PC-9 (cell line): ENCODE measurements at regions not wholly inside any gene's neighbourhood (a gene's known extent, or its start where the extent isn't known, plus 50 kb on each side); places are given as distances from the start of the nearest gene placed in this dataset.

Experiments
- BruUV-seq: library from RNA; stranded (reverse); fragments of 400-500 nt; replicated peaks from 2 replicates; lab custom pipeline; 2021; lab: Mats Ljungman, UMichigan
- CTCF ChIA-PET: fragments of 300-600 bp; sonication (Branson Sonifier 250); formaldehyde crosslinking; loops from one replicate; lab custom pipeline; 2022; ENCODE audit warnings: antibody characterized with exemption; lab: Charles Lee
- POLR2A ChIA-PET: fragments of 300-600 bp; sonication (Branson Sonifier 250); formaldehyde crosslinking; loops from one replicate; lab custom pipeline; 2022; ENCODE audit warnings: antibody characterized with exemption; ENCODE audit not compliant: unreplicated experiment; lab: Charles Lee
- DNase-seq, 2 experiments: peaks; one replicate each; pipeline versions ENCODE4 v3.0.0 to v3.0.0-alpha.2; 2015 to 2022; ENCODE audit warnings: mixed read lengths in 1 of 2
- H2AFZ ChIP-seq: fragments of 200-600 bp; sonication (generic); 2 replicates; pipeline ENCODE4 v1.8.1; 2017; ENCODE audit warnings: antibody characterized with exemption
- H3F3A ChIP-seq: fragments of 200-600 bp; sonication (generic); 2 replicates; pipeline ENCODE4 v1.8.1; 2017; ENCODE audit warnings: antibody characterized with exemption, mild to moderate bottlenecking, low read depth; ENCODE audit not compliant: insufficient read depth
- H3K27ac ChIP-seq: fragments of 200-600 bp; sonication (generic); 2 replicates; pipeline ENCODE4 v1.6.1; 2016; ENCODE audit warnings: mixed run types
- H3K27me3 ChIP-seq: fragments of 200-600 bp; sonication (generic); 2 replicates; pipeline ENCODE4 v1.6.1; 2016; ENCODE audit warnings: low read depth, mixed run types; ENCODE audit not compliant: insufficient read depth
- H3K36me3 ChIP-seq: fragments of 200-600 bp; sonication (generic); 2 replicates; pipeline ENCODE4 v1.6.1; 2016; ENCODE audit warnings: low read depth, mixed run types
- H3K4me1 ChIP-seq: fragments of 200-600 bp; sonication (generic); replicated peaks from 2 replicates; pipeline ENCODE4 v1.6.1; 2016; ENCODE audit warnings: mixed run types; ENCODE audit not compliant: insufficient read depth
- H3K4me2 ChIP-seq: fragments of 200-600 bp; sonication (generic); 2 replicates; pipeline ENCODE4 v1.6.1; 2017; ENCODE audit warnings: mixed run types
- H3K4me3 ChIP-seq: fragments of 200-600 bp; sonication (generic); 2 replicates; pipeline ENCODE4 v1.6.1; 2016; ENCODE audit warnings: mixed run types
- H3K79me2 ChIP-seq: fragments of 200-600 bp; sonication (generic); 2 replicates; pipeline ENCODE4 v1.6.1; 2017; ENCODE audit warnings: low read depth, mixed run types
- H3K9me2 ChIP-seq: fragments of 200-600 bp; sonication (generic); 2 replicates; pipeline ENCODE4 v1.8.1; 2017; ENCODE audit warnings: mild to moderate bottlenecking; ENCODE audit not compliant: insufficient read depth
- H3K9me3 ChIP-seq: fragments of 200-600 bp; sonication (generic); 2 replicates; pipeline ENCODE4 v1.8.1; 2016; ENCODE audit warnings: low read depth; ENCODE audit not compliant: insufficient read depth
- H4K20me1 ChIP-seq: fragments of 200-600 bp; sonication (generic); 2 replicates; pipeline ENCODE4 v1.8.1; 2017; ENCODE audit not compliant: insufficient read depth
- EZH2 ChIP-seq: fragments of 200-600 bp; sonication (generic); IDR thresholded peaks from 2 replicates; pipeline ENCODE4 v1.8.0; 2017; ENCODE audit warnings: antibody characterized with exemption, low read depth
- intact Hi-C: fragments of 100-400 bp; cut with micrococcal nuclease; formaldehyde crosslinking; loops from one replicate; pipeline ENCODE4 v1.10.0; 2022; ENCODE audit not compliant: unreplicated experiment
- TF ChIP-seq, protein P1 (sequence below): fragments of 200-600 bp; sonication (generic); conservative IDR thresholded peaks from 2 replicates; pipeline ENCODE4 v1.6.1; 2017; ENCODE audit warnings: mixed run types, antibody characterized with exemption, mild to moderate bottlenecking, moderate library complexity

DNA sequence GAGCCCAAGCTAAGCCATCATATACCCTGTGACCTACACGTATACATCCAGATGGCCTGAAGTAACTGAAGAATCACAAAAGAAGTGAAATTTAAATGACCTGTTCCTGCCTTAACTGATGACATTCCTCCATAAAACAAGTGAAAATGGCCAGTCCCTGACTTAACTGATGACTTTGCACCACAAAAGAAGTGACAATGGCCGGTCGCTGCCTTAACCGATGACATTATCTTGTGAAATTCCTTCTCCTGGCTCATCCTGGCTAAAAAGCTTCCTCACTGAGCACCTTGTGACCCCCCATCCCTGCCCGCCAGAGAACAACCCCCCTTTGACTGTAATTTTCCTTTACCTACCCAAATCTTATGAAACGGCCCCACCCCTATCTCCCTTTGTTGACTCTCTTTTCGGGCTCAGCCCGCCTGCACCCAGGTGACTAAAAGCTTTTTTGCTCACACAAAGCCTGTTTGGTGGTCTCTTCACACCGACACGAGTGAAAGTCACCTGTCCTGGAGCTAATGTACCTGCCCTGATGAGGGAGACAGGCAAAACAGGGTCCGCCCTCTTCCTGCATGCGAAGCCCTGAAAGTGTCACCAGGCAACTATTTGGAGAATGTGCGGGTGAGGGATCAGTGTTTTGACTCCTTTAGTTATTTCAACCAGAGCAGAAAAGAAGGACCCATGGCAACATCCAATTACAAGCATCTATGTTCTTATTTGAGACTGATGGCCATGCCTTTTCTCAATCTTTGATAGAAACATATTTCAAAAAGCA is 266.1 kb downstream of the SMARCA2 start:
- Histone ChIP-seq H3K4me2 (peak overlapping the region; percentile 55; the same call in 1 of the 2 replicates), H3K27ac (peak overlapping the region; percentile 49), H3K9me2 (no peaks in the 10 kb centered on the region), H3K79me2 (no peaks in the 10 kb centered on the region), H3K4me3 (no peak overlapping the region), H3K27me3 (no peaks in the 10 kb centered on the region), H3K4me1 (peaks cover 18% of the 10 kb centered on the region), H3K36me3 (no peaks in the 10 kb centered on the region), H2AFZ (no peak overlapping the region), H3K9me3 (no peaks in the 10 kb centered on the region), H4K20me1 (no peaks in the 10 kb centered on the region), H3F3A (peaks cover 12% of the 10 kb centered on the region; the same call in 1 of the 2 replicates)
- no peak for TF ChIP-seq EZH2
- TF ChIP-seq, protein P1, sequence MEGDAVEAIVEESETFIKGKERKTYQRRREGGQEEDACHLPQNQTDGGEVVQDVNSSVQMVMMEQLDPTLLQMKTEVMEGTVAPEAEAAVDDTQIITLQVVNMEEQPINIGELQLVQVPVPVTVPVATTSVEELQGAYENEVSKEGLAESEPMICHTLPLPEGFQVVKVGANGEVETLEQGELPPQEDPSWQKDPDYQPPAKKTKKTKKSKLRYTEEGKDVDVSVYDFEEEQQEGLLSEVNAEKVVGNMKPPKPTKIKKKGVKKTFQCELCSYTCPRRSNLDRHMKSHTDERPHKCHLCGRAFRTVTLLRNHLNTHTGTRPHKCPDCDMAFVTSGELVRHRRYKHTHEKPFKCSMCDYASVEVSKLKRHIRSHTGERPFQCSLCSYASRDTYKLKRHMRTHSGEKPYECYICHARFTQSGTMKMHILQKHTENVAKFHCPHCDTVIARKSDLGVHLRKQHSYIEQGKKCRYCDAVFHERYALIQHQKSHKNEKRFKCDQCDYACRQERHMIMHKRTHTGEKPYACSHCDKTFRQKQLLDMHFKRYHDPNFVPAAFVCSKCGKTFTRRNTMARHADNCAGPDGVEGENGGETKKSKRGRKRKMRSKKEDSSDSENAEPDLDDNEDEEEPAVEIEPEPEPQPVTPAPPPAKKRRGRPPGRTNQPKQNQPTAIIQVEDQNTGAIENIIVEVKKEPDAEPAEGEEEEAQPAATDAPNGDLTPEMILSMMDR: no peak
- CTCF ChIA-PET: interaction anchor here (0.5 kb wide), 1 partner anchor 222 kb away, joined by 4 read pairs; no protein-coding TSS in a partner anchor
- intact Hi-C loops: loop anchor here (1.0 to 5.0 kb wide), 7 partner anchors 11 to 341 kb away; partner anchors contain the start of gene VLDLR
- peak; percentile 75 to 83 for DNase-seq
- POLR2A ChIA-PET: interaction anchor here (0.6 to 0.7 kb wide), 4 partner anchors 9 to 1529 kb away, joined by 3 to 6 read pairs (median 4); no protein-coding TSS in a partner anchor
- BruUV-seq: TSS peak; percentile 72

DNA sequence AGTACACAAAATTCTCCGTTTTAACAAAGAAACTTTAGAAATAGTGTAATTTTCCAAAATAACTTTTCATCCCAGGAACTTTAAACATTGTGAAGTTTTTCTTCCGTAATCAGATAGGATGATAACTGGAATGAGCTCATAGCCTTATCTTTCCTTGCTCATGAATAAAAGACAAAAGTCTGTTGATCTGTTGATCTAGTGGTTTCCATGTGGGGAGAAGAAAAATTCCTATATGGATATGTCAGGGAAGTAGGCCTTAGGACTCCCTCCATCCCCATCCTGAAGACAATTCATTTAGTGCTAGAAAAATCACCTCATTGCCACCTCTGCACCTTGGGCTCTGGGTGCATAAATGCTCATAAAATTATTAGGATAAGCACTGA is 266.6 kb downstream of the SMARCA2 start:
- intact Hi-C loops: loop anchor here (1.0 to 5.0 kb wide), 7 partner anchors 11 to 341 kb away; partner anchors contain the start of gene VLDLR
- CTCF ChIA-PET: interaction anchor here (0.5 kb wide), 1 partner anchor 221 kb away, joined by 4 read pairs; no protein-coding TSS in a partner anchor
- H2AFZ ChIP-seq: no peak overlapping the region
- no peaks in the 10 kb centered on the region for H3K27me3 ChIP-seq
- no peaks in the 10 kb centered on the region for H3K36me3 ChIP-seq
- TF ChIP-seq, protein P1: no peak
- TF ChIP-seq EZH2: no peak
- no peaks in the 10 kb centered on the region for H3K9me3 ChIP-seq
- H3K9me2 ChIP-seq: no peaks in the 10 kb centered on the region
- peak in 1 of 2 experiments; percentile 61 for DNase-seq
- no TSS peak for BruUV-seq
- peak overlapping the region; percentile 49 for H3K27ac ChIP-seq
- H3K79me2 ChIP-seq: no peaks in the 10 kb centered on the region
- H3K4me2 ChIP-seq: peak overlapping the region; percentile 55; the same call in 1 of the 2 replicates
- peaks cover 18% of the 10 kb centered on the region for H3K4me1 ChIP-seq
- H3F3A ChIP-seq: peaks cover 12% of the 10 kb centered on the region; the same call in 1 of the 2 replicates
- H4K20me1 ChIP-seq: no peaks in the 10 kb centered on the region
- POLR2A ChIA-PET: interaction anchor here (0.6 to 0.7 kb wide), 6 partner anchors 9 to 1530 kb away, joined by 3 to 6 read pairs (median 4); no protein-coding TSS in a partner anchor
- H3K4me3 ChIP-seq: no peak overlapping the region

DNA sequence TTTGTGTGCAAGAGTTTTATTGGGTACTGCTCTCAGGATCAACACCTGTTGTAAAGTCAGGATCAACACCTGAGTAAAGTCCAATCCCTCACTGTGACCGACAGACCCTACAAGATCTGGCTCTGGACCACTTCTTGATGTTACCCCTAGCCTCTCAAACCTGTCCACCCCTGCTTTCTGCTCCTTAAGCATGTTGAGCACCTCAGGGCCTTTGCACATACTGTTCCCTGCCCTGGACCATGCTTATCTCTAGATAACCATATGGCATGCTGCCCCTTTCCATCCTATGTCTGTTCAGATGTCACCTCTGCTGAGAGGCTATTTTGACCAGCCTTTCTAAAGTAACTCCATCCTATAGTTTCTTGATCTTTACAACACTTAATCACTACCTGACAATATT is 269.6 kb downstream of the SMARCA2 start:
- peaks cover 12% of the 10 kb centered on the region; the same call in 1 of the 2 replicates for H3F3A ChIP-seq
- H3K4me1 ChIP-seq: peaks cover 18% of the 10 kb centered on the region
- H3K9me3 ChIP-seq: no peaks in the 10 kb centered on the region
- CTCF ChIA-PET: no interaction called here
- no peak overlapping the region for H2AFZ ChIP-seq
- no TSS peak for BruUV-seq
- H3K4me2 ChIP-seq: no peak overlapping the region
- H3K4me3 ChIP-seq: no peak overlapping the region
- H3K27me3 ChIP-seq: no peaks in the 10 kb centered on the region
- no peaks in the 10 kb centered on the region for H3K79me2 ChIP-seq
- DNase-seq: no peak
- POLR2A ChIA-PET: no interaction called here
- H3K27ac ChIP-seq: no peak overlapping the region
- H3K36me3 ChIP-seq: no peaks in the 10 kb centered on the region
- intact Hi-C loops: loop anchor here (5.0 kb wide), 4 partner anchors 127 to 338 kb away; partner anchors contain the start of gene VLDLR
- no peak for TF ChIP-seq EZH2
- TF ChIP-seq, protein P1: no peak
- H4K20me1 ChIP-seq: no peaks in the 10 kb centered on the region
- H3K9me2 ChIP-seq: no peaks in the 10 kb centered on the region
